ENCODE measurements at regions not wholly inside any gene's neighbourhood (a gene's known extent, or its start where the extent isn't known, plus 50 kb on each side); places are given as distances from the start of the nearest gene placed in this dataset.

DNA sequence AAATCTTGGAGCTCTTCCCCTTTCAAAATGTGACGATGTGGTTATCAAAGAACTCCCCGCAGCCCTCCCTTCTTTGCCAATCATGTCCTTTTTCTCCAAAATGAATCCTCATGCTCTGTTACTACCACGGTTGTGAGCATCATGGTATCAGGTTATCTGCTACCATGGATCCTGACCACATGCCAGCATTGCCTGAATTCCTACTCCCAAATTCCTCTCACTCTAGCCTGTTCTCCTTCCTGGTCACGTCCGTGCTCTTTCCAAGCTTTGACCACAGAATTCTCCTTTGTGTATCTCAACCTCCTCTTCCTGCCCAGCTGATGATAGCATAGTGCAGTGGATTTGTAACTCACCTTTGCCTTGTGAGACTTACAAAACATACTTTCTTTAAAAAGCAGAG lies 59.5 kb upstream of the FBXL7 start (continued):
- TF ChIP-seq, protein P1, sequence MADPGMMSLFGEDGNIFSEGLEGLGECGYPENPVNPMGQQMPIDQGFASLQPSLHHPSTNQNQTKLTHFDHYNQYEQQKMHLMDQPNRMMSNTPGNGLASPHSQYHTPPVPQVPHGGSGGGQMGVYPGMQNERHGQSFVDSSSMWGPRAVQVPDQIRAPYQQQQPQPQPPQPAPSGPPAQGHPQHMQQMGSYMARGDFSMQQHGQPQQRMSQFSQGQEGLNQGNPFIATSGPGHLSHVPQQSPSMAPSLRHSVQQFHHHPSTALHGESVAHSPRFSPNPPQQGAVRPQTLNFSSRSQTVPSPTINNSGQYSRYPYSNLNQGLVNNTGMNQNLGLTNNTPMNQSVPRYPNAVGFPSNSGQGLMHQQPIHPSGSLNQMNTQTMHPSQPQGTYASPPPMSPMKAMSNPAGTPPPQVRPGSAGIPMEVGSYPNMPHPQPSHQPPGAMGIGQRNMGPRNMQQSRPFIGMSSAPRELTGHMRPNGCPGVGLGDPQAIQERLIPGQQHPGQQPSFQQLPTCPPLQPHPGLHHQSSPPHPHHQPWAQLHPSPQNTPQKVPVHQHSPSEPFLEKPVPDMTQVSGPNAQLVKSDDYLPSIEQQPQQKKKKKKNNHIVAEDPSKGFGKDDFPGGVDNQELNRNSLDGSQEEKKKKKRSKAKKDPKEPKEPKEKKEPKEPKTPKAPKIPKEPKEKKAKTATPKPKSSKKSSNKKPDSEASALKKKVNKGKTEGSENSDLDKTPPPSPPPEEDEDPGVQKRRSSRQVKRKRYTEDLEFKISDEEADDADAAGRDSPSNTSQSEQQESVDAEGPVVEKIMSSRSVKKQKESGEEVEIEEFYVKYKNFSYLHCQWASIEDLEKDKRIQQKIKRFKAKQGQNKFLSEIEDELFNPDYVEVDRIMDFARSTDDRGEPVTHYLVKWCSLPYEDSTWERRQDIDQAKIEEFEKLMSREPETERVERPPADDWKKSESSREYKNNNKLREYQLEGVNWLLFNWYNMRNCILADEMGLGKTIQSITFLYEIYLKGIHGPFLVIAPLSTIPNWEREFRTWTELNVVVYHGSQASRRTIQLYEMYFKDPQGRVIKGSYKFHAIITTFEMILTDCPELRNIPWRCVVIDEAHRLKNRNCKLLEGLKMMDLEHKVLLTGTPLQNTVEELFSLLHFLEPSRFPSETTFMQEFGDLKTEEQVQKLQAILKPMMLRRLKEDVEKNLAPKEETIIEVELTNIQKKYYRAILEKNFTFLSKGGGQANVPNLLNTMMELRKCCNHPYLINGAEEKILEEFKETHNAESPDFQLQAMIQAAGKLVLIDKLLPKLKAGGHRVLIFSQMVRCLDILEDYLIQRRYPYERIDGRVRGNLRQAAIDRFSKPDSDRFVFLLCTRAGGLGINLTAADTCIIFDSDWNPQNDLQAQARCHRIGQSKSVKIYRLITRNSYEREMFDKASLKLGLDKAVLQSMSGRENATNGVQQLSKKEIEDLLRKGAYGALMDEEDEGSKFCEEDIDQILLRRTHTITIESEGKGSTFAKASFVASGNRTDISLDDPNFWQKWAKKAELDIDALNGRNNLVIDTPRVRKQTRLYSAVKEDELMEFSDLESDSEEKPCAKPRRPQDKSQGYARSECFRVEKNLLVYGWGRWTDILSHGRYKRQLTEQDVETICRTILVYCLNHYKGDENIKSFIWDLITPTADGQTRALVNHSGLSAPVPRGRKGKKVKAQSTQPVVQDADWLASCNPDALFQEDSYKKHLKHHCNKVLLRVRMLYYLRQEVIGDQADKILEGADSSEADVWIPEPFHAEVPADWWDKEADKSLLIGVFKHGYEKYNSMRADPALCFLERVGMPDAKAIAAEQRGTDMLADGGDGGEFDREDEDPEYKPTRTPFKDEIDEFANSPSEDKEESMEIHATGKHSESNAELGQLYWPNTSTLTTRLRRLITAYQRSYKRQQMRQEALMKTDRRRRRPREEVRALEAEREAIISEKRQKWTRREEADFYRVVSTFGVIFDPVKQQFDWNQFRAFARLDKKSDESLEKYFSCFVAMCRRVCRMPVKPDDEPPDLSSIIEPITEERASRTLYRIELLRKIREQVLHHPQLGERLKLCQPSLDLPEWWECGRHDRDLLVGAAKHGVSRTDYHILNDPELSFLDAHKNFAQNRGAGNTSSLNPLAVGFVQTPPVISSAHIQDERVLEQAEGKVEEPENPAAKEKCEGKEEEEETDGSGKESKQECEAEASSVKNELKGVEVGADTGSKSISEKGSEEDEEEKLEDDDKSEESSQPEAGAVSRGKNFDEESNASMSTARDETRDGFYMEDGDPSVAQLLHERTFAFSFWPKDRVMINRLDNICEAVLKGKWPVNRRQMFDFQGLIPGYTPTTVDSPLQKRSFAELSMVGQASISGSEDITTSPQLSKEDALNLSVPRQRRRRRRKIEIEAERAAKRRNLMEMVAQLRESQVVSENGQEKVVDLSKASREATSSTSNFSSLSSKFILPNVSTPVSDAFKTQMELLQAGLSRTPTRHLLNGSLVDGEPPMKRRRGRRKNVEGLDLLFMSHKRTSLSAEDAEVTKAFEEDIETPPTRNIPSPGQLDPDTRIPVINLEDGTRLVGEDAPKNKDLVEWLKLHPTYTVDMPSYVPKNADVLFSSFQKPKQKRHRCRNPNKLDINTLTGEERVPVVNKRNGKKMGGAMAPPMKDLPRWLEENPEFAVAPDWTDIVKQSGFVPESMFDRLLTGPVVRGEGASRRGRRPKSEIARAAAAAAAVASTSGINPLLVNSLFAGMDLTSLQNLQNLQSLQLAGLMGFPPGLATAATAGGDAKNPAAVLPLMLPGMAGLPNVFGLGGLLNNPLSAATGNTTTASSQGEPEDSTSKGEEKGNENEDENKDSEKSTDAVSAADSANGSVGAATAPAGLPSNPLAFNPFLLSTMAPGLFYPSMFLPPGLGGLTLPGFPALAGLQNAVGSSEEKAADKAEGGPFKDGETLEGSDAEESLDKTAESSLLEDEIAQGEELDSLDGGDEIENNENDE (IDR thresholded peaks at IDR 0.05; ENCODE audit: insufficient replicate concordance, low read length): no peak
- TF ChIP-seq, protein P2, sequence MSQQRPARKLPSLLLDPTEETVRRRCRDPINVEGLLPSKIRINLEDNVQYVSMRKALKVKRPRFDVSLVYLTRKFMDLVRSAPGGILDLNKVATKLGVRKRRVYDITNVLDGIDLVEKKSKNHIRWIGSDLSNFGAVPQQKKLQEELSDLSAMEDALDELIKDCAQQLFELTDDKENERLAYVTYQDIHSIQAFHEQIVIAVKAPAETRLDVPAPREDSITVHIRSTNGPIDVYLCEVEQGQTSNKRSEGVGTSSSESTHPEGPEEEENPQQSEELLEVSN (IDR thresholded peaks at IDR 0.05): peak; percentile 58; the same call in 1 of the 2 replicates
- TF ChIP-seq EZH2 (IDR thresholded peaks at IDR 0.05; ENCODE audit: low read depth, low read length, severe bottlenecking): no peak
- TF ChIP-seq BACH1 (IDR thresholded peaks at IDR 0.05; ENCODE audit: low read length): no peak
- TF ChIP-seq SAP30 (IDR thresholded peaks at IDR 0.05; ENCODE audit: insufficient read depth, insufficient replicate concordance, low read length): no peak
- TF ChIP-seq KDM4A (IDR thresholded peaks at IDR 0.05; ENCODE audit: low read depth, low read length, severe bottlenecking): no peak
- TF ChIP-seq, protein P3, sequence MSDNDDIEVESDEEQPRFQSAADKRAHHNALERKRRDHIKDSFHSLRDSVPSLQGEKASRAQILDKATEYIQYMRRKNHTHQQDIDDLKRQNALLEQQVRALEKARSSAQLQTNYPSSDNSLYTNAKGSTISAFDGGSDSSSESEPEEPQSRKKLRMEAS (IDR thresholded peaks at IDR 0.05): peak; percentile 45; the same call in 1 of the 2 replicates
- no peak for TF ChIP-seq RNF2 (IDR thresholded peaks at IDR 0.05; ENCODE audit: borderline replicate concordance, low read depth, low read length, missing control alignments, poor library complexity, severe bottlenecking)

Data from H1 (cell line).